ENCODE measurements at regions not wholly inside any gene's neighbourhood (a gene's known extent, or its start where the extent isn't known, plus 50 kb on each side); places are given as distances from the start of the nearest gene placed in this dataset.

DNA sequence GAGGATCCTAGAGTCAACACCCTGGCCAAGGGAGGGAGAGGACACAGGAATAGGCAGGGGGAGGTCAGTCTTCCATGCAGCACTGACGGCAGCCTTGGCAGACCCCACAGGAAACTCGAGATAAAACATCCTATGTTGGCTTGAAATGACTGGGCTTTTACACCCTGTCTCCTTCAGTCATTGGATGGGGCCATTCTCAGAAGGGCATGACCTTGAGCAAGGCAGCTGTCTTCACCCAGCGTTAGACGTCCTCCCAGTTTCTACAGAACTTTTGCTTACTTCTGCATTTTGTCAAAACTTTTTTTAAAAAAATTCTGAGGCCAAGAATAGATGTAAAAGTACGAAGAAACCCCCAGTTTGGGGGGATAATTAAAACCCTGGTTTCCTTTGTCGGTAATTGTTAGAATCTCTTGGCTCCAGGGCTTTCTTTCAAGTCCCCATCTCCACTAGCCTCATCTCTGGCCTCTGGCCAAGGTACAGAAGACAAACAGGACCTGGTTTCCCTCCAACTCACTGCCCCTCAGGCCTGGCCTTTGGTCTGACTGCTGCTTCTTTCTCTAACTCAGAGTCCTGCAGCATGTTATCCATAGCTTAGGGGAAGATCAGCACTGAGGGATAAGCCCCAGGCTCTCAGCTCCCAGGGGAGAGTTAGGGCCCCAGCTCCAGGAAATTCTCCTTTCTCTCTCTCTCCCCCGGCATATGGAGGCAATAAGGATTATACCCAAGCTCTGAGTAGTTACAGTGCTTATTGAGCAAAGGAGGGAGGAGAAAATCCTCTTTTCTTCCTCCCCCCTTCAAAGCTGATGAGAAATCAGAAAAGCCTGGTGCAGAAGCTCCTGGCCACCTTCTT, 51.6 kb upstream of the KCND3 start:
- H3K4me3 Mint-ChIP-seq: no peak overlapping the region
- H3K27ac Mint-ChIP-seq: no peak overlapping the region
- peaks cover 6% of the 10 kb centered on the region for H3K27me3 Mint-ChIP-seq
- H3K4me1 Mint-ChIP-seq: no peaks in the 10 kb centered on the region
- no peaks in the 10 kb centered on the region for H3K9me3 Mint-ChIP-seq
- no peaks in the 10 kb centered on the region for H3K36me3 Mint-ChIP-seq

GRCh38 chr1:112043901-112044300, 54.4 kb upstream of the KCND3 start:
- H3K36me3 Mint-ChIP-seq: no peaks in the 10 kb centered on the region
- no peaks in the 10 kb centered on the region for H3K4me1 Mint-ChIP-seq
- no peak overlapping the region for H3K4me3 Mint-ChIP-seq

GRCh38 chr1:112044745-112045144, 55.3 kb upstream of the KCND3 start:
- Mint-ChIP-seq H3K27me3 (peaks cover 6% of the 10 kb centered on the region), H3K9me3 (no peaks in the 10 kb centered on the region), H3K4me1 (no peaks in the 10 kb centered on the region), H3K4me3 (no peak overlapping the region), H3K27ac (no peak overlapping the region), H3K36me3 (no peaks in the 10 kb centered on the region)

More at GRCh38 chr1:112043901-112044300, 54.4 kb upstream of the KCND3 start:
- H3K9me3 Mint-ChIP-seq: no peaks in the 10 kb centered on the region
- H3K27me3 Mint-ChIP-seq: peaks cover 6% of the 10 kb centered on the region
- H3K27ac Mint-ChIP-seq: no peak overlapping the region

- Mint-ChIP-seq H3K27ac (no peak overlapping the region), H3K36me3 (no peaks in the 10 kb centered on the region), H3K27me3 (peaks cover 6% of the 10 kb centered on the region), H3K4me1 (no peaks in the 10 kb centered on the region), H3K4me3 (no peak overlapping the region), H3K9me3 (no peaks in the 10 kb centered on the region)
These were observed 57.2 kb upstream of the KCND3 start for GRCh38 chr1:112046630-112047029.

DNA sequence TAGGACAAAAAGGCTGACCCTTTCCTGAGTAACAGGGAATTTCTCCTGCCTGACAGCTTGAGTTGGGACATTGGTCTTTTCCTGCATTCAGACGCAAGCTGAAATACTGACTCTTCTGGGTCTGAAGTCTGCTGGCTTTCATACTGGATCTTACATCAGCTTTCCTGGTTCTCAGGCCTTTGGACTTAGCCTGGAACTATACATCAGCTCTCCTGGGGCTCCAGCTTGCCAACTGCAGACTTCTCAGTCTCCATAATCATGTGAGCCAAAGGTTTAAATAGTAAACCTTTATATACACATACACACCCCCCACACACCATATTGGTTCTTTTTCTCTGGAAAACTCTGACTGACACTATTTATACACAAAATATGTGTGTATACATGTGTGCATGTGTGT, 59.0 kb upstream of the KCND3 start:
- H3K4me1 Mint-ChIP-seq: no peaks in the 10 kb centered on the region
- H3K36me3 Mint-ChIP-seq: no peaks in the 10 kb centered on the region
- peaks cover 2% of the 10 kb centered on the region for H3K27me3 Mint-ChIP-seq
- H3K4me3 Mint-ChIP-seq: no peak overlapping the region
- no peaks in the 10 kb centered on the region for H3K9me3 Mint-ChIP-seq
- no peak overlapping the region for H3K27ac Mint-ChIP-seq

- no peaks in the 10 kb centered on the region for H3K9me3 Mint-ChIP-seq
- H3K36me3 Mint-ChIP-seq: no peaks in the 10 kb centered on the region
- H3K27ac Mint-ChIP-seq: no peak overlapping the region
- peaks cover 5% of the 10 kb centered on the region for H3K27me3 Mint-ChIP-seq
- no peaks in the 10 kb centered on the region for H3K4me1 Mint-ChIP-seq
- no peak overlapping the region for H3K4me3 Mint-ChIP-seq
These were observed 65.0 kb upstream of the KCND3 start for GRCh38 chr1:112054510-112054909.

- Mint-ChIP-seq H3K27ac (no peak overlapping the region), H3K4me3 (no peak overlapping the region), H3K9me3 (no peaks in the 10 kb centered on the region), H3K4me1 (no peaks in the 10 kb centered on the region), H3K27me3 (peaks cover 7% of the 10 kb centered on the region), H3K36me3 (no peaks in the 10 kb centered on the region)
These were observed 66.9 kb upstream of the KCND3 start for GRCh38 chr1:112056354-112056753.

DNA sequence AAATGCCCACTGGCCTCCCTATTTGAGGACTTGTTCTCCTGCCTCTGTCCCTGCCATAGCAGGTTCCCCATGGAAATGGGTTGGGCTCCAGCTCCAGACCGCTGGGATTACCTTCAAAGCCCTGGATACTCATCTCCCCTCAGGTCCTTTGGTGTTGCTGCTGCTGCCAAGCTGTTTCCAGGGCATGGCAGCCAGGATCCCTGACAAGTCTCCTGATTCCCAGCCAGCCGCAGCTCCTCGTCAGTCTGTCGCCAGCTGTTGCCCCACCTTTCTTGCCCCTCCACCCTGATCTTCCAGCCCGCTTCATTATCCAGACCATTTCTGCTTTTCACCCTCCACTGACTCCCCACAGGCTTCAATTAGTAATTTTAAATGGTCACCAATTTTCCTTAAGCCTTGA, 68.3 kb upstream of the KCND3 start:
- Mint-ChIP-seq H3K4me1 (no peaks in the 10 kb centered on the region), H3K27ac (no peak overlapping the region), H3K4me3 (no peak overlapping the region), H3K36me3 (no peaks in the 10 kb centered on the region), H3K27me3 (peaks cover 12% of the 10 kb centered on the region), H3K9me3 (no peaks in the 10 kb centered on the region)

GRCh38 chr1:112058815-112059450, 69.5 kb upstream of the KCND3 start:
- Mint-ChIP-seq H3K27me3 (peaks cover 16% of the 10 kb centered on the region), H3K27ac (no peak overlapping the region), H3K4me3 (no peak overlapping the region), H3K4me1 (no peaks in the 10 kb centered on the region), H3K36me3 (no peaks in the 10 kb centered on the region), H3K9me3 (no peaks in the 10 kb centered on the region)

DNA sequence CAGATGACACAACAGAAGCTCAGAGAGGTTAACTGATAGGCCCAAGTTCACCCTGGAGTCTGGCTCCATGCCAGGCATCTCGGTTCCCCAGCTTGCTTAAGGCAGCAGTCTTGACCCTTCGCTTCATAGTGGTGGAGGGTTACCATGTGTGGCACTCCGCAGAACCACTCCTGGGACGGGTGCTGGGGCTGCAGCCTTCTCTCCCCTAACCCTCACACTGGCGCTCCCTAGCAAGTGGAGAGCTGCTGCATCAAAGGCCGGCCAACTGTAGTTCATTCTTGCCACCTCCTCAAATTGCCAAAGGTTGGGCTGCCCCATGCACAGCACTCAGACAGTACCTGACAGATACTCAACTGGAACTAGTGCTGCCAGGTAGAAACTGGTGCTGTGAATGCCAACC, 70.2 kb upstream of the KCND3 start:
- H3K4me1 Mint-ChIP-seq: no peaks in the 10 kb centered on the region
- H3K27ac Mint-ChIP-seq: no peak overlapping the region
- no peaks in the 10 kb centered on the region for H3K9me3 Mint-ChIP-seq
- no peak overlapping the region for H3K4me3 Mint-ChIP-seq
- no peaks in the 10 kb centered on the region for H3K36me3 Mint-ChIP-seq
- peaks cover 18% of the 10 kb centered on the region for H3K27me3 Mint-ChIP-seq

- H3K4me3 Mint-ChIP-seq: no peak overlapping the region
- no peak overlapping the region for H3K27ac Mint-ChIP-seq
- no peaks in the 10 kb centered on the region for H3K4me1 Mint-ChIP-seq
- H3K27me3 Mint-ChIP-seq: peaks cover 18% of the 10 kb centered on the region
- H3K9me3 Mint-ChIP-seq: no peaks in the 10 kb centered on the region
- H3K36me3 Mint-ChIP-seq: no peaks in the 10 kb centered on the region
These were observed 70.8 kb upstream of the KCND3 start for GRCh38 chr1:112060261-112060660.

DNA sequence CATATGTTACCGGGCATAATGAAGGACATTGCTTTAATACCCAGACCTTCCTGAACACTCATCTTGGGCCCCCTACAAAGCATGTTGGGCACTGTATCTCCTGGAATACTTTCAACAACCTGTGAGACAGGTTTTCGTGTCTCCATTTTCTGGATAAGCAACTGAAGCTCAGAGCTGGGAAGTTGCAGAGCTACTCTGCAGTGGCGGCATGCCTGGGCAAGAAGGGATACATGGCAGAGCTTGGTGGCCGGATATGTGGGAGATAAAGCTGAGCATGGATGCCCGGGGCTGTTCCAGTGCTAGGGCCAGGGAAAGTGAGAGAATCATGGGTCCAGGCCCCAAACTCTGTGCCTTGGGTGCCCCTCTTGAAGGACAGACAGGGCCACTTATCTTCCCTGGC, 71.6 kb upstream of the KCND3 start:
- H3K36me3 Mint-ChIP-seq: no peaks in the 10 kb centered on the region
- no peak overlapping the region for H3K27ac Mint-ChIP-seq
- H3K9me3 Mint-ChIP-seq: no peaks in the 10 kb centered on the region

DNA sequence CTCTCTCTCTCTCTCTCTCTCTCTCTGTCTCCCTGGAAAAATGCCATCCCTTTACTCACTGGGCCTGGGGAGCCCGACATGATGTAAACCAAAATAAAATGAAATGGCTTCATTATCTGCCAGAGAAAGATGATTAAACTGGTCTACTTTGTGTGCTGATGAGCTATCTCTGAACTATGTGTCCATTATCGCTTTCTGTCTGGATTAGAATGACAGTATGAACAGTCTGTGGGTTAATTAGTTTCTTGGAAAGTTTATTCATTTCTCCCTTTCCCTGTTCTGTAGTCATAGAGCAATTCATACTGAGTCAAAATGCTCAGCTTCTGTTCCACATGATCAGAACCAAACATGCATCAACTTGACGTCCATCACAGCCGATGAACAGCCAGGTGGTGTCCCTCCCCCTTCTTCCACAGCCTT, 72.4 kb upstream of the KCND3 start:
- no peaks in the 10 kb centered on the region for H3K4me1 Mint-ChIP-seq
- H3K9me3 Mint-ChIP-seq: no peaks in the 10 kb centered on the region
- no peaks in the 10 kb centered on the region for H3K36me3 Mint-ChIP-seq
- peaks cover 18% of the 10 kb centered on the region for H3K27me3 Mint-ChIP-seq
- H3K4me3 Mint-ChIP-seq: no peak overlapping the region
- H3K27ac Mint-ChIP-seq: no peak overlapping the region

More for the DNA sequence above, 71.6 kb upstream of the KCND3 start:
- Mint-ChIP-seq H3K4me1 (no peaks in the 10 kb centered on the region), H3K27me3 (peaks cover 18% of the 10 kb centered on the region), H3K4me3 (no peak overlapping the region)

- H3K36me3 Mint-ChIP-seq: no peaks in the 10 kb centered on the region
These were observed 74.6 kb upstream of the KCND3 start for GRCh38 chr1:112063781-112064728.

DNA sequence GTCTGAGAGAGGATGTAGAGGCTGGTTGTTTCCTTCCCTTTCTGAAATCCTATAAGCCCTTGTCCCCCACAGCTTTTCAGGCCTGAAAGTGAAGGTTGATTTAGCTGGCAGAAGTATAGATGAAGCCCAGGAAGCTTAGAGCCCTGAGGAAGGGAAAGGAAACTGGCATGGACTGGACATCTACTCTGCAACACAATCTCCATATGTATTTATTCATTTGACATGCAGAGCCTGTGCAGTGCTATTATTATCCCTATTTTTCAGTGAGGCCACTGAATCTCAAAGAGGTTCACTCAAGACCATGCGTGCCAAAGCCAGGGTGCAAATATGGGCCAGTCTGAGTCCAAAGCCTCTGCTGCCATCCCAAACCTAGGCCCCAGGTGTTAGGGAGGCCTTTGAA, 78.5 kb upstream of the KCND3 start:
- H3K27ac Mint-ChIP-seq: no peak overlapping the region
- H3K4me3 Mint-ChIP-seq: no peak overlapping the region
- H3K9me3 Mint-ChIP-seq: no peaks in the 10 kb centered on the region
- peaks cover 26% of the 10 kb centered on the region for H3K27me3 Mint-ChIP-seq
- H3K36me3 Mint-ChIP-seq: no peaks in the 10 kb centered on the region
- no peaks in the 10 kb centered on the region for H3K4me1 Mint-ChIP-seq

More at GRCh38 chr1:112063781-112064728, 74.6 kb upstream of the KCND3 start:
- H3K9me3 Mint-ChIP-seq: no peaks in the 10 kb centered on the region
- H3K27me3 Mint-ChIP-seq: peaks cover 18% of the 10 kb centered on the region
- no peaks in the 10 kb centered on the region for H3K4me1 Mint-ChIP-seq
- H3K4me3 Mint-ChIP-seq: no peak overlapping the region
- H3K27ac Mint-ChIP-seq: no peak overlapping the region

All from activated naive CD4-positive, alpha-beta T cell treated with anti-CD3 and anti-CD28 coated beads, Interleukin-2, amount 50 U/mL, for 24 hours (primary cell).